ENCODE measurements at regions not wholly inside any gene's neighbourhood (a gene's known extent, or its start where the extent isn't known, plus 50 kb on each side); places are given as distances from the start of the nearest gene placed in this dataset.

- no peak for DNase-seq (ENCODE audit: low read depth in 2 of 2)
Observed at GRCh38 chr17:34133350-34133749, 121.7 kb upstream of the CCL2 start.

- DNase-seq (ENCODE audit: low read depth in 2 of 2): no peak
Observed at GRCh38 chr17:34135841-34136240, 119.2 kb upstream of the CCL2 start.

DNA sequence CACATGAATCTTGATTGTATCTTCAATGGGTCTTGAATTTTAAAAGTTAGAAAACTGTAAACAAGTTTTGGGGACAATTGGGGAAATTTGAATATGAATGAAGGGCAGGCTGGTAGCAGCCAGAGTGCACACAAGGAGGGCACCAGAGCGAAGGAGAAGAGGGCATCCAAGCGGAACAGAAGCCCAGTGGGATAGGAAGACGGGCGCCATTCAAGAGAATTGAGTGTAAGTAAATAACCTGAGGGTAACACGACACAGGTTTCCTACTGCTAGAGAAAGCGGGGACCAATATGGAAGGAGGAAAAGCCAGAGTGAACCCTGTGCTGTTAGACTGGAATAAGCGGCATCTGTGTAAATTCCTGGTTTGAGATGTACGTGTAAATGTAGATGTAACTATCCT is 115.1 kb upstream of the CCL2 start:
- no peak for DNase-seq (ENCODE audit: low read depth in 2 of 2)

- DNase-seq (ENCODE audit: low read depth in 2 of 2): no peak
Observed at GRCh38 chr17:34141590-34141989, 113.5 kb upstream of the CCL2 start.

DNA sequence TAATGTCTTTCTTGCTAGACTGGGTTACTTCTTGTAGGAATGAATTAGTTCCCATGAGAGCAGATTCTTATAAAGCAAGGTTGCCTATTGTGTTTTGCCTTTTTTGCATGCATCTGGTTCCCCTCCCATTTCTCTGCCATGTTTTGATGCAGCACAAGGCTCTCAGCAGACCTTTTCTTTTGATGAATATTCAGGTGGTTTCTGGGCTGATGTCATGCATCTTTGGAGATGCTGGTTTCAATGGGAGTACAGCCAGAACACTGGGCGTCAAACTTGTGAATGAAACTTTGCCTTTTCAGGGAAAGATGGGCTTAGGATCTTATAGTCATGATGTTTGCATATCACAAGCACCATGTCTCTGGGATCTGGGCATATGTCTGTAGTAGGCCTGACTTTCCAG is 111.7 kb upstream of the CCL2 start:
- no peak for DNase-seq (ENCODE audit: low read depth in 2 of 2)

GRCh38 chr17:34146440-34147043 is 108.5 kb upstream of the CCL2 start:
- peak in 1 of 2 experiments; percentile 57 for DNase-seq (ENCODE audit: low read depth in 2 of 2)

DNA sequence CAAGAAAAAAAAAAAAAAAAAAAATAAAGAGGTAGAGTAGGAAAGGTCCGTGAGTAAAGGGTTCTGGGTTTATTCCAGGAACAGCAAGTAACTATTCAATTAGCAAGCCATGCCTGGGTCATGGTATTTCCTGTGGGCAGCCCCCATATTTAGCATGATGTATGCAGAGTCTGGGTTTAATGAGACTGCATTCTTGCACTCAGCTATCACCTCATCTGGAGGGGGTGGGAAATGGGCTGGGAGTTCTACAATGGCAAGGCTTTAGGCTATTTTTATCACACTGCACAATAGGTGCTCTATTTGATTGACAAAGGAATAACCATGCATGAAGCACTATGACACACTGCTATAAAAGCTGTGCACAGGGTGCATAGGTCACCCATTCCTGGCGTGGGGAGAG is 104.0 kb upstream of the CCL2 start:
- DNase-seq (ENCODE audit: low read depth in 2 of 2): no peak

DNA sequence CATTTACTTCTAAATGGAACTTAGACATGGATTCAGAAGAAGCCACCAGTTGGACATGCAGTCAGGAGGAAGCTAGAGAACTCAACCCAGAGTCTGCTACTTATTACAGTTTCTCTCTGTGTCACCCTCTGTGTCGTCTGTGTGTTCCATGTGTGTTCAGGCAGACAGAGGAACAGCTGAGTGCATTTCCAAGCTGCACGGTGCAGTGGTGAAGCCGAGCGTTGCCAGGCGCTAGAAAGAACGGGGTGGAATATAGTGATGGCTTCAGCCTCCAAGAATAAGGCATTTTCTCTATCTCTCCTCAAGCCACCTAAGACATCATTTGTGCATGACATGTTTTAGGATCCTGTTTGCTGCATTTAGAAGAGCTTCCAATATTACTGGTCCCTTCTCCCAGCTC is 101.1 kb upstream of the CCL2 start:
- DNase-seq (ENCODE audit: low read depth in 2 of 2): no peak

DNA sequence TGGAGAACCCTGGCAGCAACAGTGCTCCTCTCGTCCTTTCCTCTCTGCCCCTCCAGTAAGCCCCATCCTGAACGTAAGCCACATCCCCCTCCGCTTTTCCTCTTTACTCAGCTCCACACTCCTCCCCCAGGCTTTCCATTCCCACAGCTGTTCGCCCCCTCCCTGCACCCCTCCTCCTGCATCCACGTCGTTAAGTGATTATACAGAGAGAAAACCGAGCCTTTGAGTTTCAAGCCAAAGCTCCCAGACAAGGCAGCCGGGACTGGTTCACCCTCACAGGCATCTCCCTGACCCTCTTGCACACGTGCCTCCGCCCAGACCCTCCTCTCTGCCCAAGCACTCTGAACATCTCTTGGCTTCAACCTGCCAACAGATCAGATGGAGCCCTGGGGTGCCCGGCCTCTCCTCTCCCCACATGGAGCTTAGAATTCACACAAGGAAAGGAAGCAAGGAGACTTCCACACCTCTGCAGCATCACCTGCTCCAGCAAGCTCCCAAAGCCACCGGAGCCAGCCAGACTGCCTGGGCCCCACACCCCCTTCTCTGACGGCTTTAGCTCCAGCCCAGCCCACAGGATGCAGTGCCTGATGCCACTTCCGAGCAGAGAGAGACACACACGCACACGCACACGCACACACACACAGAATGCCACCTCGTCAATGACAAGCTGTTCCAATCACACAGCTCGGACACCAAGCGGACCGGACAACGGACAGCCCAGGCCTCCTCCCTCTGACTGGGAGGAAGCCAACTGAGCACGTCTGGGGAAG is 99.9 kb upstream of the CCL2 start:
- DNase-seq (ENCODE audit: low read depth in 2 of 2): no peak

DNA sequence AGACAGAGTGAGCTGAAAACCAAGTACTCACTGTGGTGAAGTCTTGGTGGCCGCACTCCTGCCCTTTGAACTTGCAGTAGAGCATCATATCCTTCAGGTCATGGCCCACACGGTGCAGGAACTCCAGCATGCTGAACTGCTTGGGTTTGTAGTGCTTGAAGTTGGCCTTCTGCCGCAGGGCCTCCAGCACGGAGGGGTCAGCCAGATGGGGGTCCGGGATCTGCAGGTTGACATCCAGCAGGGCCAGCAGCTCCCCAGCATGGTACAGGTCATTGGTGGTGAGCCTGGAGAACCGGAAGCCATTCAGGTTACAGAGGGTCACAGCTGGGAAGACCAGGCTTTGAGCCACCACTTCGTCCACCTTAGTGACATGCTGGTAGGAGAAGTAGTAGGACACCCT is 99.1 kb upstream of the CCL2 start:
- DNase-seq (ENCODE audit: low read depth in 2 of 2): no peak

- no peak for DNase-seq (ENCODE audit: low read depth in 2 of 2)
Observed at GRCh38 chr17:34156401-34156740, 98.7 kb upstream of the CCL2 start.

GRCh38 chr17:34156741-34157589 is 98.1 kb upstream of the CCL2 start:
- DNase-seq (ENCODE audit: low read depth in 2 of 2): no peak

- DNase-seq (ENCODE audit: low read depth in 2 of 2): no peak
Observed at GRCh38 chr17:34161690-34162089, 93.4 kb upstream of the CCL2 start.

- DNase-seq (ENCODE audit: low read depth in 2 of 2): no peak
Observed at GRCh38 chr17:34163123-34163522, 92.0 kb upstream of the CCL2 start.

- no peak for DNase-seq (ENCODE audit: low read depth in 2 of 2)
Observed at GRCh38 chr17:34163646-34164045, 91.4 kb upstream of the CCL2 start.

- DNase-seq (ENCODE audit: low read depth in 2 of 2): no peak
Observed at GRCh38 chr17:34164837-34165236, 90.2 kb upstream of the CCL2 start.

DNA sequence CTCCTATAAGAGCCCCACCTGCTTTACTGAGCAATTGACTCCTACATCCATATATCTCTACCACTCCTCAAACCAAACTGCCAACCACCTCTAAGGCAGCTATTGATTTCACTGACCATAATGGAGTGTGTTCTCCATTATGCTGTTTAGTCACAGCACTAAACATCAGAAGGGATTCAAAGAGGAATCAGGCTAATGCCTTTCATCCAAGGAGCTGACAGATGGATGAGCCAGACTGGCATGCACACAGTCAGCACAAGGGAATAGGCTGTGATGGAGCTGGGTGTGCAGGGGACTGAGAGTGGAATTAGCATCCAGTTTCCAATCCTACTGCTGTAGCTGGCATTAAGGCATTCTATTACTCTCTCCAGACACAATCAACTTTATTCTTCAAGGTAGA is 88.7 kb upstream of the CCL2 start:
- no peak for DNase-seq (ENCODE audit: low read depth in 2 of 2)

DNA sequence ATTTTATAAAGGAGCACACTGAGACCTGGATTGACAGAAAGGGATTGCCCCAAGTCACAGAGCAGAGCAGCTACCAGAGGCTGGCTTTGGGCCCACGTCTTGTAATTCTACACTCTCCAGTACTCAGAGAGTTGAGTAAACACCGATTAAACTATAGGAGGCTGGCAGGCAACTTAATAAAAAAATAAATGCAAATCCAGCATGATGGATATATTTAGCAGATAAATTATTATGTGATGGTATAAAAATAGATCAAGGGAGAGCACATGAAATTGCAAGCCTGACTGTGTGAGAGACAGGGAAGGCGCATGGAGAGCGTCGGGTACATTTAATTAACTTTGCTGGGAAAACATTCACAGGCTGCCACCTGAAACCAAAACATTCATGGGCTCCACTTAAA is 87.7 kb upstream of the CCL2 start:
- no peak for DNase-seq (ENCODE audit: low read depth in 2 of 2)

- DNase-seq (ENCODE audit: low read depth in 2 of 2): no peak
Observed at GRCh38 chr17:34168989-34169388, 86.1 kb upstream of the CCL2 start.

GRCh38 chr17:34169496-34169895 is 85.6 kb upstream of the CCL2 start:
- DNase-seq (ENCODE audit: low read depth in 2 of 2): no peak

DNA sequence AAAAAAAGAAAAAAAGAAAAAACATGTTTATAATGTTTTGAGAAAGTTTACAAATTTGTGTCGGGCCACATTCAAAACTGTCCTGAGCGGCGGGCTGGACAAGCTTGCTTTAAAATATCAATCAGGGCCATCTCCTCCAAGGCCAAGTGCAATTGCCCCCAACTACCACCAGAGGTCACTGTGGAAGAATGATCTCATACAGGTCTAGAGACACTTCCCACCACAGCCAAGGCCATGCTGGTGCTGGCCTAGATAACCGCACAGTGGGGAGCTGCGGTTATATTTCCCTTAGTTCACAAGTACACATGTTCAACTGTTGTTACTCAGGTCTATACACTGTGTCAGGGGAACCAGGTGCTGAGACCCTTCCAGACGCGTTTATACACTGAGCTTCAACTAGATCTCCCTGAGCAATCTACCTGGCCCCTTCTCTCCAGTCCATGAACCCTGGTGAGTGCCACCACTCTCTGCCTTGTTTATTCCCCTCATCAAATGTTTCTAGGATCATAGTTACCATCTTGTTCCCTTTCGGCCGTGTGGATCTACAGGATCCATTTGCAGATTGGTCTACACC is 83.8 kb upstream of the CCL2 start:
- peak; percentile 11 to 33 for DNase-seq (ENCODE audit: low read depth in 2 of 2)

DNA sequence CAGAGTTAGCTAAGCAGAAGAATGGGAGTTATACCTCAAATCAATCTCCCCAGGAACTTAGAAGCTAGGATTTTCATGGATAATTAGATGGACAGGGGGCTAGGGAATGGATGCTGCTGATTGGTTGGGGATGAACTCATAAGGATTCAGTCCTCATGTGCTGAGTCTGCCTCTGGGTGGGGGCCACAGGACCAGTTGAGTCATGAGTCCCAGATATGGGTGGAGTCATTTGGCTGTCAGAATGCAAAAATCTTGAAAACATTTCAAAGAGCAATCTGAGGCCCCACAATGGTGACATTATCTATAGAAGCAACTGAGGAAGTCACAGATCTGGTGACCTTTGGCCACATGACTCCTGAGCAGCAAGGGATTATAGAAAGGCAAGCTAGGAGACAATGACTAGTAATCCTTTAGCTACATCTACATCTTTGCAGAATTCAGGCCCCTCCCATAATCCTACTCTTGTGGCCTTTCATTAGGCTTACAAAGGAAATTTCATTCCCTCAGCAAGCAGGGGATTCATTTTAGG is 82.6 kb upstream of the CCL2 start:
- no peak for DNase-seq (ENCODE audit: low read depth in 2 of 2)

All from stimulated activated CD4-positive, alpha-beta T cell treated with anti-CD3 and anti-CD28 coated beads, Interleukin-12 subunit alpha, Interleukin-12 subunit beta, amount 100 ng/mL, for 24 hours (primary cell).